Naive B cell (primary cell): ENCODE measurements at regions not wholly inside any gene's neighbourhood (a gene's known extent, or its start where the extent isn't known, plus 50 kb on each side); places are given as distances from the start of the nearest gene placed in this dataset.
"Not testable (repeated sequence)": the region's sequence is repeated elsewhere in the genome, so short reads cannot be mapped to it uniquely, and the experiment has no call there.

Source experiments
- ATAC-seq, 2 donors: fragments of 150-1000 bp; cut with Tn5 transposase; 2 replicates each; pipeline ENCODE4 v1.10.0; 2021; ENCODE audit warnings: low read depth in 2 of 2, mild to moderate bottlenecking in 2 of 2, moderate library complexity in 2 of 2
- DNase-seq: peaks from one replicate; pipeline ENCODE4 v3.0.0; 2022
- H3K27ac Mint-ChIP-seq, 6 donors: one replicate each; pipeline ENCODE4 v1.8.0; 2020 to 2022; ENCODE audit warnings: mild to moderate bottlenecking in 6 of 6, mixed read lengths in 6 of 6, moderate library complexity in 5 of 6, inconsistent platforms in 2 of 6
- H3K27me3 Mint-ChIP-seq, 3 donors: one replicate each; pipeline ENCODE4 v1.8.0; 2021 to 2022; ENCODE audit warnings: mixed read lengths in 3 of 3, mild to moderate bottlenecking in 1 of 3
- H3K36me3 Mint-ChIP-seq, 2 donors: one replicate each; pipeline ENCODE4 v1.8.0; 2020 to 2022; ENCODE audit warnings: mixed read lengths in 2 of 2, inconsistent platforms in 1 of 2, mild to moderate bottlenecking in 1 of 2
- H3K4me1 Mint-ChIP-seq, 3 donors: one replicate each; pipeline ENCODE4 v1.8.0; 2020 to 2022; ENCODE audit warnings: mixed read lengths in 3 of 3, inconsistent platforms in 1 of 3, mild to moderate bottlenecking in 1 of 3, moderate library complexity in 1 of 3
- H3K4me3 Mint-ChIP-seq, 8 donors: one replicate each; pipeline ENCODE4 v1.8.0; 2020 to 2022; ENCODE audit warnings: mild to moderate bottlenecking in 8 of 8, mixed read lengths in 8 of 8, moderate library complexity in 8 of 8, inconsistent platforms in 2 of 8
- H3K9me3 Mint-ChIP-seq, 7 donors: one replicate each; pipeline ENCODE4 v1.8.0; 2020 to 2022; ENCODE audit warnings: mixed read lengths in 7 of 7, mild to moderate bottlenecking in 5 of 7, inconsistent platforms in 2 of 7, moderate library complexity in 1 of 7

GRCh38 chr2:196503398-196503797 is 136.1 kb upstream of the CCDC150 start:
- ATAC-seq (no peak), DNase-seq (no peak)
- peaks cover 8 to 31% (median 17%) of the 10 kb centered on the region in 3 donors for H3K27me3 Mint-ChIP-seq
- H3K36me3 Mint-ChIP-seq = peaks cover 0 to 5% of the 10 kb centered on the region in 2 donors
- H3K4me3 Mint-ChIP-seq = no peak overlapping the region
- peaks cover 0 to 15% (median 9%) of the 10 kb centered on the region in 7 donors for H3K9me3 Mint-ChIP-seq
- no peak overlapping the region for H3K27ac Mint-ChIP-seq
- H3K4me1 Mint-ChIP-seq = peaks cover 0 to 6% (median 0%) of the 10 kb centered on the region in 3 donors

GRCh38 chr2:196504788-196505187 is 134.7 kb upstream of the CCDC150 start:
- Mint-ChIP-seq H3K27me3 (peaks cover 8 to 37% (median 17%) of the 10 kb centered on the region in 3 donors), H3K36me3 (no peaks in the 10 kb centered on the region)

GRCh38 chr2:196510246-196510645 is 129.3 kb upstream of the CCDC150 start:
- H3K9me3 Mint-ChIP-seq = no peaks in the 10 kb centered on the region
- H3K36me3 Mint-ChIP-seq = no peaks in the 10 kb centered on the region
- peaks cover 0 to 34% (median 8%) of the 10 kb centered on the region in 3 donors for H3K27me3 Mint-ChIP-seq
- DNase-seq (no peak), ATAC-seq (no peak)
- H3K4me3 Mint-ChIP-seq = no peak overlapping the region
- no peaks in the 10 kb centered on the region for H3K4me1 Mint-ChIP-seq
- H3K27ac Mint-ChIP-seq = peak overlapping the region in 1 of 6 donors; percentile 43

More at GRCh38 chr2:196504788-196505187, 134.7 kb upstream of the CCDC150 start:
- ATAC-seq = no peak
- H3K27ac Mint-ChIP-seq = no peak overlapping the region
- peaks cover 0 to 6% (median 0%) of the 10 kb centered on the region in 3 donors for H3K4me1 Mint-ChIP-seq
- peaks cover 0 to 4% (median 3%) of the 10 kb centered on the region in 7 donors for H3K9me3 Mint-ChIP-seq
- H3K4me3 Mint-ChIP-seq = no peak overlapping the region
- no peak for DNase-seq

- Mint-ChIP-seq H3K4me3 (no peak overlapping the region), H3K9me3 (no peaks in the 10 kb centered on the region), H3K36me3 (no peaks in the 10 kb centered on the region), H3K4me1 (no peaks in the 10 kb centered on the region), H3K27ac (no peak overlapping the region), H3K27me3 (peaks cover 0 to 34% (median 8%) of the 10 kb centered on the region in 3 donors)
- no peak for ATAC-seq
- no peak for DNase-seq
Measured at GRCh38 chr2:196511258-196512168, 128.0 kb upstream of the CCDC150 start.

GRCh38 chr2:196513796-196514526 is 125.6 kb upstream of the CCDC150 start:
- peaks cover 5 to 27% (median 15%) of the 10 kb centered on the region in 3 donors for H3K27me3 Mint-ChIP-seq
- H3K4me1 Mint-ChIP-seq = no peaks in the 10 kb centered on the region
- no peaks in the 10 kb centered on the region for H3K36me3 Mint-ChIP-seq
- DNase-seq (no peak), ATAC-seq (no peak)
- no peaks in the 10 kb centered on the region for H3K9me3 Mint-ChIP-seq
- H3K4me3 Mint-ChIP-seq = peak overlapping the region in 1 of 8 donors; percentile 16
- no peak overlapping the region for H3K27ac Mint-ChIP-seq

GRCh38 chr2:196514641-196515040 is 124.9 kb upstream of the CCDC150 start:
- no peaks in the 10 kb centered on the region for H3K4me1 Mint-ChIP-seq
- ATAC-seq (no peak), DNase-seq (no peak)
- H3K9me3 Mint-ChIP-seq = no peaks in the 10 kb centered on the region
- H3K27ac Mint-ChIP-seq = no peak overlapping the region
- H3K36me3 Mint-ChIP-seq = no peaks in the 10 kb centered on the region
- H3K27me3 Mint-ChIP-seq = peaks cover 5 to 26% (median 17%) of the 10 kb centered on the region in 3 donors
- H3K4me3 Mint-ChIP-seq = no peak overlapping the region

- Mint-ChIP-seq H3K27ac (no peak overlapping the region), H3K9me3 (no peaks in the 10 kb centered on the region), H3K27me3 (peaks cover 5 to 22% (median 17%) of the 10 kb centered on the region in 3 donors), H3K4me3 (no peak overlapping the region), H3K36me3 (no peaks in the 10 kb centered on the region), H3K4me1 (no peaks in the 10 kb centered on the region)
- ATAC-seq = no peak
- no peak for DNase-seq
Measured at GRCh38 chr2:196515051-196515450, 124.5 kb upstream of the CCDC150 start.

- no peak for ATAC-seq
- H3K4me1 Mint-ChIP-seq = no peaks in the 10 kb centered on the region
- no peak overlapping the region for H3K4me3 Mint-ChIP-seq
- H3K36me3 Mint-ChIP-seq = no peaks in the 10 kb centered on the region
- H3K27ac Mint-ChIP-seq = no peak overlapping the region
- no peaks in the 10 kb centered on the region for H3K9me3 Mint-ChIP-seq
- no peak for DNase-seq
- H3K27me3 Mint-ChIP-seq = peaks cover 5 to 21% (median 17%) of the 10 kb centered on the region in 3 donors
Measured at GRCh38 chr2:196515608-196516007, 123.9 kb upstream of the CCDC150 start.

- Mint-ChIP-seq H3K27me3 (peaks cover 5 to 18% (median 17%) of the 10 kb centered on the region in 3 donors), H3K36me3 (no peaks in the 10 kb centered on the region), H3K4me3 (no peak overlapping the region), H3K27ac (no peak overlapping the region), H3K9me3 (no peaks in the 10 kb centered on the region), H3K4me1 (no peaks in the 10 kb centered on the region)
- no peak for ATAC-seq
- DNase-seq = no peak
Measured at GRCh38 chr2:196516564-196516963, 123.0 kb upstream of the CCDC150 start.

- Mint-ChIP-seq H3K27me3 (peaks cover 4 to 9% (median 5%) of the 10 kb centered on the region in 3 donors), H3K4me3 (no peak overlapping the region), H3K27ac (peak overlapping the region in 1 of 6 donors; percentile 70), H3K36me3 (no peaks in the 10 kb centered on the region), H3K4me1 (no peaks in the 10 kb centered on the region), H3K9me3 (no peaks in the 10 kb centered on the region)
- ATAC-seq = no peak
- no peak for DNase-seq
Measured at GRCh38 chr2:196520605-196521004, 118.9 kb upstream of the CCDC150 start.

- not testable (repeated sequence) for H3K4me3 Mint-ChIP-seq, H3K36me3 Mint-ChIP-seq, ATAC-seq, H3K27ac Mint-ChIP-seq, DNase-seq, H3K4me1 Mint-ChIP-seq, H3K9me3 Mint-ChIP-seq
- peaks cover 4 to 12% (median 7%) of the 10 kb centered on the region in 3 donors for H3K27me3 Mint-ChIP-seq
Measured at GRCh38 chr2:196526981-196527725, 112.4 kb upstream of the CCDC150 start.

- no peak overlapping the region for H3K4me3 Mint-ChIP-seq
Measured at GRCh38 chr2:196528486-196529223, 110.9 kb upstream of the CCDC150 start.

More at GRCh38 chr2:196528486-196529223, 110.9 kb upstream of the CCDC150 start:
- ATAC-seq (no peak), DNase-seq (no peak)
- H3K27ac Mint-ChIP-seq = no peak overlapping the region
- peaks cover 4 to 12% (median 7%) of the 10 kb centered on the region in 3 donors for H3K27me3 Mint-ChIP-seq
- H3K36me3 Mint-ChIP-seq = no peaks in the 10 kb centered on the region
- H3K9me3 Mint-ChIP-seq = peaks cover 0 to 6% (median 2%) of the 10 kb centered on the region in 7 donors
- no peaks in the 10 kb centered on the region for H3K4me1 Mint-ChIP-seq
